ENCODE measurements at regions not wholly inside any gene's neighbourhood (a gene's known extent, or its start where the extent isn't known, plus 50 kb on each side); places are given as distances from the start of the nearest gene placed in this dataset.

DNA sequence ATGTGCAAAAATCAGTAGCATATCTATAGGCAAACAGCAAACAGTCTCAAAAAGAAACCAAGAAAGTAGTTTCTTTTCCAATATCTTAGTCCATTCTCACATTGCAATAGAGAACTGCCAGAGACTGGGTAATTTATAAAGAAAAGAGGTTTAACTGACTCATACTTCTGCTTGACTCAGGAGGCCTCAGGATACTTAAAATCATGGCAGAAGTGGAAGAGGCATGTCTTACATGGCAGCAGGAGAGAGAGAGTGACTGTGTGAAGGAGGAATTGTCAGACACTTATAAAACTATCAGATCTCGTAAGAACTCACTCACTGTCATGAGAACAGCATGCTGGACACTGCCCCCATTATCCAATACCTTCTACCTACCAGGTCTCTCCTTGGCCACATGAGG, 327.9 kb upstream of the EPHA3 start:
- no peak for DNase-seq (ENCODE audit: low read depth in 1 of 2, low spot score in 1 of 2)
- H3K27ac ChIP-seq (replicated peaks): no peak overlapping the region
- no peaks in the 10 kb centered on the region for H3K27me3 ChIP-seq (ENCODE audit: insufficient read depth, poor library complexity, severe bottlenecking)
- no peak overlapping the region for H3K4me3 ChIP-seq (replicated peaks; ENCODE audit: insufficient read depth, low read length)
- TF ChIP-seq, protein P1, sequence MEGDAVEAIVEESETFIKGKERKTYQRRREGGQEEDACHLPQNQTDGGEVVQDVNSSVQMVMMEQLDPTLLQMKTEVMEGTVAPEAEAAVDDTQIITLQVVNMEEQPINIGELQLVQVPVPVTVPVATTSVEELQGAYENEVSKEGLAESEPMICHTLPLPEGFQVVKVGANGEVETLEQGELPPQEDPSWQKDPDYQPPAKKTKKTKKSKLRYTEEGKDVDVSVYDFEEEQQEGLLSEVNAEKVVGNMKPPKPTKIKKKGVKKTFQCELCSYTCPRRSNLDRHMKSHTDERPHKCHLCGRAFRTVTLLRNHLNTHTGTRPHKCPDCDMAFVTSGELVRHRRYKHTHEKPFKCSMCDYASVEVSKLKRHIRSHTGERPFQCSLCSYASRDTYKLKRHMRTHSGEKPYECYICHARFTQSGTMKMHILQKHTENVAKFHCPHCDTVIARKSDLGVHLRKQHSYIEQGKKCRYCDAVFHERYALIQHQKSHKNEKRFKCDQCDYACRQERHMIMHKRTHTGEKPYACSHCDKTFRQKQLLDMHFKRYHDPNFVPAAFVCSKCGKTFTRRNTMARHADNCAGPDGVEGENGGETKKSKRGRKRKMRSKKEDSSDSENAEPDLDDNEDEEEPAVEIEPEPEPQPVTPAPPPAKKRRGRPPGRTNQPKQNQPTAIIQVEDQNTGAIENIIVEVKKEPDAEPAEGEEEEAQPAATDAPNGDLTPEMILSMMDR (IDR thresholded peaks at IDR 0.05; ENCODE audit: insufficient read depth, low read length): no peak

DNA sequence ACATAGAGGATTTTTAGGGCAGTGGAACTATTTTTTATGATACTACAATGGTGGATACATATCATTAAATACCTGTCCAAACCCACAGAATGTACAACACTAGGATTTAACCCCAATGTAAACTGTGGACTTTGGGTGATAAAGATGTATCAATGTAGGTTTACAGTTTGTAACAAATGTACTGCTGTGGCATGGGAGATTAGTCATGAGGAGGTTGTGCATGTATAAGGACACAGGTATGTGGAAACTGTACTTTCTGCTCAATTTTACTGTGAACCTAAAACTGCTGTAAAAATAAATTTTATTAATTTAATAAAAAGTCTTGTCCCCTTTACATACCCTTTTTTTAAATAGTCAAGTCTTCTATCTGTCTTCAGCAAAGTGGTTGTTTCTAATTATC, 322.5 kb upstream of the EPHA3 start:
- TF ChIP-seq POLR2AphosphoS5 (IDR thresholded peaks at IDR 0.05; ENCODE audit: low read depth): no peak
- TF ChIP-seq GABPA (IDR thresholded peaks at IDR 0.05; ENCODE audit: low read depth): no peak
- TF ChIP-seq REST (IDR thresholded peaks at IDR 0.05; ENCODE audit: insufficient replicate concordance, low read depth): no peak
- TF ChIP-seq, protein P1 (IDR thresholded peaks at IDR 0.05; ENCODE audit: insufficient read depth, low read length): no peak
- TF ChIP-seq SPI1 (IDR thresholded peaks at IDR 0.05; ENCODE audit: borderline replicate concordance, low read depth): no peak
- no peak overlapping the region for H3K27ac ChIP-seq (replicated peaks)
- DNase-seq (ENCODE audit: low read depth in 1 of 2, low spot score in 1 of 2): no peak
- no peak overlapping the region for H3K4me3 ChIP-seq (replicated peaks; ENCODE audit: insufficient read depth, low read length)
- H3K27me3 ChIP-seq (ENCODE audit: insufficient read depth, poor library complexity, severe bottlenecking): no peaks in the 10 kb centered on the region

DNA sequence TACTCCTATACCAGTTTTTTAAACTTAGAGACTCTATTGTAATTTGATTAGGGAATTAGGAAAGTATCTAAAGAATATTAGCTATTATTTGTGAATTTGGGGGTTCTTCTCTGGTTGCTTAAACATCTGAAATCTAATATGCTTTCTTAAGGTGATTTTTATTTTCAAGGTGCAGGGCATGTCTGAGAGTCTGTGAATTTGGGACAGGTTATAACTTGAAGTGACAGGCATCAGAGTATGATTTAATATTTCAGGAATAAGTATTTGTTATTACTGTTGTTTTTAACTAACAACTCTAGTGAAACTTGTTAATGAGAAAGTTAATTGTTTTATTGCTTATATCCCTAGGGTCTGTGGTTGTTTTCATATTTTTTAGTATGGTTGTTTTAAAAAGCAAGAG, 321.6 kb upstream of the EPHA3 start:
- Histone ChIP-seq H3K4me3 (replicated peaks; ENCODE audit: insufficient read depth, low read length) (no peak overlapping the region), H3K27ac (replicated peaks) (no peak overlapping the region), H3K27me3 (ENCODE audit: insufficient read depth, poor library complexity, severe bottlenecking) (no peaks in the 10 kb centered on the region)
- no peak for TF ChIP-seq SPI1 (IDR thresholded peaks at IDR 0.05; ENCODE audit: borderline replicate concordance, low read depth)
- no peak for TF ChIP-seq POLR2AphosphoS5 (IDR thresholded peaks at IDR 0.05; ENCODE audit: low read depth)
- no peak for TF ChIP-seq REST (IDR thresholded peaks at IDR 0.05; ENCODE audit: insufficient replicate concordance, low read depth)
- TF ChIP-seq GABPA (IDR thresholded peaks at IDR 0.05; ENCODE audit: low read depth): no peak
- TF ChIP-seq, protein P1 (IDR thresholded peaks at IDR 0.05; ENCODE audit: insufficient read depth, low read length): no peak
- no peak for DNase-seq (ENCODE audit: low read depth in 1 of 2, low spot score in 1 of 2)

DNA sequence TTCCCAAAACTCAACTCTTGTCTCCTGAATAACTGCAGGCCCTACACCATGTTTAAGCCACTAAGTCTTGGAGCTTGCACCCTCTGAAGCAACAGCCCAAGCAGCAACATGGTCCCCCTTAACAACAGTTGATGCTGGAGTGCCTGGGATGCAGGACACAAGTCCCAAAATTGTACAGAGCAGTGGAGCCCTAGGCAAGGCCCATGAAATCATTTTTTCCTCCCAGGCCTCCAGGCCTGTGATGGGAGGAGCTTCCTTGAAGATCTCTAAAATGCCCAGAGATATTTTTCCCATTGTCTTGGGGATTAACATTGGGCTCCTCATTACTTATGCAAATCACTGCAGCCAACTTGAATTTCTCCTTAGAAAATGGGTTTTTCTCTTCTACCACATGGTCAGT, 311.9 kb upstream of the EPHA3 start:
- Histone ChIP-seq H3K27ac (replicated peaks) (no peak overlapping the region), H3K4me3 (replicated peaks; ENCODE audit: insufficient read depth, low read length) (no peak overlapping the region)
- TF ChIP-seq POLR2AphosphoS5 (IDR thresholded peaks at IDR 0.05; ENCODE audit: low read depth) (no peak), REST (IDR thresholded peaks at IDR 0.05; ENCODE audit: insufficient replicate concordance, low read depth) (no peak), SPI1 (IDR thresholded peaks at IDR 0.05; ENCODE audit: borderline replicate concordance, low read depth) (no peak), GABPA (IDR thresholded peaks at IDR 0.05; ENCODE audit: low read depth) (no peak)
- TF ChIP-seq, protein P1 (IDR thresholded peaks at IDR 0.05; ENCODE audit: insufficient read depth, low read length): no peak

More for the DNA sequence above, 311.9 kb upstream of the EPHA3 start:
- no peak for DNase-seq (ENCODE audit: low read depth in 1 of 2, low spot score in 1 of 2)
- H3K27me3 ChIP-seq (ENCODE audit: insufficient read depth, poor library complexity, severe bottlenecking): no peaks in the 10 kb centered on the region
